ENCODE measurements at regions not wholly inside any gene's neighbourhood (a gene's known extent, or its start where the extent isn't known, plus 50 kb on each side); places are given as distances from the start of the nearest gene placed in this dataset.

GRCh38 chr13:109877809-109878208 is 91.4 kb upstream of the IRS2 start:
- no peak for DNase-seq (ENCODE audit: low spot score)
- Histone ChIP-seq H3K4me1 (ENCODE audit: control insufficient read depth in 4 of 4, insufficient read depth in 4 of 4, low read length in 3 of 4) (peaks cover 0 to 6% (median 2%) of the 10 kb centered on the region in 4 donors), H3K27me3 (ENCODE audit: control insufficient read depth in 4 of 4, insufficient read depth in 4 of 4, low read length in 3 of 4) (no peaks in the 10 kb centered on the region), H3K36me3 (ENCODE audit: control insufficient read depth in 4 of 4, insufficient read depth in 3 of 4, low read depth in 1 of 4, low read length in 3 of 4) (no peaks in the 10 kb centered on the region), H3K9ac (ENCODE audit: low read depth in 1 of 2, low read length in 2 of 2) (no peak overlapping the region), H3K4me3 (ENCODE audit: low read depth in 1 of 3, low read length in 3 of 3) (no peak overlapping the region), H3K9me3 (ENCODE audit: control insufficient read depth in 4 of 4, low read length in 3 of 4) (no peaks in the 10 kb centered on the region), H3K27ac (ENCODE audit: low read depth in 1 of 2, low read length in 2 of 2) (no peak overlapping the region)
- TF ChIP-seq FOXA2 (IDR thresholded peaks at IDR 0.05): no peak
- WGBS: 94% methylated on average over 7 of the region's 7 CpGs

- TF ChIP-seq SP1 (IDR thresholded peaks at IDR 0.05) (no peak), EGR1 (IDR thresholded peaks at IDR 0.05; ENCODE audit: low read depth in 2 of 2) (no peak), YY1 (IDR thresholded peaks at IDR 0.05) (no peak), HNF4A (conservative IDR thresholded peaks at IDR 0.05) (no peak), REST (IDR thresholded peaks at IDR 0.05) (no peak), CTCF (IDR thresholded peaks at IDR 0.05; ENCODE audit: low read depth, low read length, missing input control) (no peak), HNF4G (IDR thresholded peaks at IDR 0.05) (no peak), RXRA (IDR thresholded peaks at IDR 0.05) (no peak), TAF1 (conservative IDR thresholded peaks at IDR 0.05) (no peak), NR2F2 (IDR thresholded peaks at IDR 0.05) (no peak), RAD21 (IDR thresholded peaks at IDR 0.05) (no peak), ATF3 (IDR thresholded peaks at IDR 0.05) (no peak)
- 92% methylated on average over 4 of the region's 4 CpGs for WGBS
- Histone ChIP-seq H3K4me3 (ENCODE audit: low read depth in 1 of 3, low read length in 3 of 3) (no peak overlapping the region), H3K4me1 (ENCODE audit: control insufficient read depth in 4 of 4, insufficient read depth in 4 of 4, low read length in 3 of 4) (peaks cover 0 to 6% (median 2%) of the 10 kb centered on the region in 4 donors), H3K9me3 (ENCODE audit: control insufficient read depth in 4 of 4, low read length in 3 of 4) (no peaks in the 10 kb centered on the region), H3K27ac (ENCODE audit: low read depth in 1 of 2, low read length in 2 of 2) (no peak overlapping the region), H3K36me3 (ENCODE audit: control insufficient read depth in 4 of 4, insufficient read depth in 3 of 4, low read depth in 1 of 4, low read length in 3 of 4) (no peaks in the 10 kb centered on the region), H3K9ac (ENCODE audit: low read depth in 1 of 2, low read length in 2 of 2) (no peak overlapping the region), H3K27me3 (ENCODE audit: control insufficient read depth in 4 of 4, insufficient read depth in 4 of 4, low read length in 3 of 4) (no peaks in the 10 kb centered on the region)
- no peak for DNase-seq (ENCODE audit: low spot score)
Measured at GRCh38 chr13:109875746-109876145, 89.4 kb upstream of the IRS2 start.
